ENCODE measurements at regions not wholly inside any gene's neighbourhood (a gene's known extent, or its start where the extent isn't known, plus 50 kb on each side); places are given as distances from the start of the nearest gene placed in this dataset.
"Not testable (repeated sequence)": the region's sequence is repeated elsewhere in the genome, so short reads cannot be mapped to it uniquely, and the experiment has no call there.

DNA sequence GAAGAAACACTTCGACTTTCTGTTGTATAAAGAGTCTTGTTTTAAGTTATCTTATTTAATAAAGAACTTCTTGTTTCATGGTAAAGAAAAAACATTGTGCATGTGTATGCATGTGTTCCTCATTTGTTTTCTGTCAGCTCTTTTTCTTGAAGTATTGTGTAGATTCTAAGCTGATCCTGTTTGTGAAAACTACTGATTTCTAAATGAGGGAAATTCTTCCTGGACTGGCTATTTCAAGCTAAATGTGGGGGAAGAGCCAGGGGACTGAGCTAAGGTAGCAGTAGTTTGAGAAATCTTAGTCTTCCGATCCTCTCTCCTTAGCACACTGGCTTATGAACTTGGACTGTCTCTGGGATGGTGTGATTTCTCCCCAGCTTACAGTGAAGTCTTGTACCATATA lies 56.4 kb upstream of the RBMS1 start:
- no peak for DNase-seq (ENCODE audit: low spot score)

DNA sequence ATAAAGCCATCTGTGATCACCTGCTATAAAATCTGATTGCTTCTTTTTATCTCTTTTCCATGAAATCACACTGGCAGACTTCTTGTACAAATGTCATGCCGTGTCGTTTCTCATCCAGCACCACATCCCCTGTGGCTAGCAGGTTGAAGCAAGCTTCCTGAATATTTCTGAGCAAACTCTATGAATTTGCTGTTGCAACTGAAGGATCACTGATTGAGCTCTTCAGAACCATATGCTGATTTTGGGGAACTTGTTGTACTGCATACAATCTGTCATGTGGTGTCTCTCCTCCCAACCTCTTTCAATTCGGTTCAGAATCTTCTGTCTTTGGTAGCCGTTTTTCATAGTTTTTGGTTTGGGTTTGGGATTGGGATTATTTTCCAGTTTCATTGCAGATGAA lies 57.7 kb upstream of the RBMS1 start:
- DNase-seq (ENCODE audit: low spot score) = no peak

DNA sequence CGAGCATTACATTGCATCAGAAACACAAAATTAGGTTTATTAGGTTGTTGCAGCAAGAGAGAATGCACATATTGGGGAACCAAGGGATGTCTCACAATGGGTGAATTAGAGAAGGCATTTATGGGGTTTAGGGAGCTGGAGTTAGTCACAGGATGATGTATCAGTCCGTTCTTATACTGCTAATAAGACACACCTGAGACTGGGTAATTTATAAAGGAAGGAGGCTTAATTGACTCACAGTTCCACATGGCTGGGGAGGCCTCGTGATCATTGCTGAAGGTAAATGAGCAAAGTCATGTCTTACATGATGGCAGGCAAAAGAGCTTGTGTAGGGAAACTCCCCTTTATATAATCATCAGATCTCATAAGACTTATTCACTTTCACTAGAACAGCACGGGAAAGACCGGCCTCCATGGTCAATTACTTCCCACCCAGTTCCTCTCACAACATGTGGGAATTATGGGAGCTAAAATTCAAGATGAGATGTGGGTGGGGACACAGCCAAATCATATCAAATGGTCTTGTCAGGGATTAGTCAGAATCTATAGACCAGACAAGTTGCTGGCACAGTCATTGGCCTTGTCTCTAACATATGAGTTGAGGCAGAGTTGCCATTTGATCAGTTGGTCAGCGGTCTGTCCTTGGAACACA lies 61.9 kb upstream of the RBMS1 start:
- DNase-seq (ENCODE audit: low spot score) = no peak

GRCh38 chr2:160557903-160558302 lies 64.3 kb upstream of the RBMS1 start:
- DNase-seq (ENCODE audit: low spot score) = no peak

- DNase-seq (ENCODE audit: low spot score) = no peak
Measured at GRCh38 chr2:160558531-160558930, 64.9 kb upstream of the RBMS1 start.

DNA sequence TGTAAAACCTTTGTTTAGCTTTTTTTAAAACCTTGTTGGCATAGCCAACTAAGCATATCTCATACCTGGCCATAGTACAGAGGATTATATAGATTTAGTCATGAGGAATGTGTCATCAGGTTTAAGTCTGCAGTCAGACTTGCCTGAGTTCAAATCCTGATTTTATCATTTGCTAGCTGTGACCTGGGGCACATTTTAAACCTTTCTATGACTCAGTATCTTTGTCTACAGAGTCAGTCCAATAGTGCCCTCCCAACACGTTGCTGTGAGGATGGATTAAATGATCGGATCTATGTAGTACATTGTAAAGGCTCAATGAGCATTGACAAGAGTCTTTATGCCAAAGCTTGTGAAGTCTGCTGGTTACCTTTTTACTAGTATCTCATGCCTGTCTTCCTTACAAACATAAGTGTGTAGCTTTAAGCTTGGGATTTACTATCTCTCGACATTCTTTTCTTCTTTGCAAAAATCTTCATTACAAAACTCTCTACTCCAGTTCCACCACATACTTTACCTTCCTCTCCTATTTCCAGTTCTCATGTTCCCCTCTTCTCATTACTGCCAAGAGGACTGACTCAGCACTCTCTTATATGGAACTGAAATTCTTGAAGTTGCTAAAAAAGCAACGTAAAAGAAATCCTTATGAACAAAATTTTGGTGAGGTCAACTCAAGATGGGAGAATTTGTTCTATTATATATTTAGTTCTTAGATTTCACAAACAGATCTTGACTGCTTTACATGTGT lies 68.1 kb upstream of the RBMS1 start:
- no peak for DNase-seq (ENCODE audit: low spot score)

- DNase-seq (ENCODE audit: low spot score) = no peak
Measured at GRCh38 chr2:160562730-160563129, 69.1 kb upstream of the RBMS1 start.

DNA sequence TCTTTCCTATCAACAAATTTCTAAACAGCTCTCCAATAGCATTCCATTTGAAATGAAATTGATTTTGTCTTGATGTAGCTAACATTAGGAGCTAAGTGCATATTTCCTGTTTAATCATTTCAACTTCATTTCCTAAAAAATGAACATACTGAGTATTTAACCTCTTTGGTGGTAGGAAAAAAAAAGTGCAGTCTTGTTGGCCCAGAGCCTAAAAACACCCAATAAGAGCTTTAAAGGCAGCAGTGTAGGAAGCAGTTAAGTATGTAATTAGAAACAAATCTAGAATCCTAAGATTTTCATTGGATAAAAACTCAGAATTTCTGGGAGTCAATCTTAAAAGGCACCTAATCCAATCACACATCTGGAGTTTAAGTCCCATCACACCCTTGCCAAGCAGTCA lies 71.0 kb upstream of the RBMS1 start:
- DNase-seq (ENCODE audit: low spot score) = no peak

DNA sequence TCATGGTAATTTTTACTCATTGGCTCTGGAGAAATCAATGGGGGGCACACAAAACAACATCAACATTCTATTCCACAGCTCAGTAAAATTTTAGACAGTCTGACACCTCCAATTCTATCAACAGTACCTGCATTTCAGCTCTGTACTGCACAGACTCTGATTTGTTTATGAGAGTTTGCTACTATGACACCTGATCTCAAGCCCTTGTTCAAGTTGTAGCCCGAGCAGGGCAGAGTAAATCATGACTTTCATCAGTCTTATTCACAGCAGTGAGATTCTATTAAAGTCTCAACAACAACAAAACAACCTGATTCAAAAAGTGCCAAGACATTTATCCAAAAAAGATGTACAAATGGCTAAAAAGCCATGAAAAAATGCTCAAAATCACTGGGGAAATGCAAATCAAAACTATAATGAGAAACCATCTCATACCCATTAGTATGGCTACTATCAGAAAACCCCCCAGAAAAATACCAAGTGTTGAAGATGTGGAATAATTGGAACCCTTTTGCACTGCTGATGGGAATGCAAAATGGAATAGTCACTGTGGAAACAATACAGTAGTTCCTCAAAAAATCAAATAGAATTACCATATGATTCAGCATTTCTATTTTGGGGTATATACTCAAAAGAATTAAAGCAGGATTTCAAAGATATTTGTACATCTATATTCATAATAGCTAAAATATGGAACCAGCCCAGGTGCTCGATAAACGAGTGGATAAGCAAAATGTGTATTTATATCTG lies 71.7 kb upstream of the RBMS1 start:
- no peak for DNase-seq (ENCODE audit: low spot score)

DNA sequence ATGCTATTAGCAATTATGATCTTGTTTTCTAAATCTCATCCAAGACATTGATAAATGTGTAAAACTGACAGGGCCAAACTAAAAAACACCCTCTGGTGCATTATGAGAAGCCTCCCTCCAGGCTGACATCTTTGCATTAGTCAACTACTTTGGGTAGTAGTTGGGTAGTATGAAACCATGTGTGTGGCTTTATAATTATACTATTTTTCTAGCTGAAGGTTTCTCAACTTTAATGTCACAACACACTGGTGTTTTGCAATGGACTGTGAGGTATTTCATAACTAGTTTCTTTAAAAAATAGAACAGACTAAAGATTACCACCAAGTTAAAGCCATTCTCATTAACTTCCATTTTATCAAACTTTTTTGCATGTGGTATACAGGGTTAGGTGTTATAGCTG lies 73.1 kb upstream of the RBMS1 start:
- DNase-seq (ENCODE audit: low spot score) = no peak

- DNase-seq (ENCODE audit: low spot score) = no peak
Measured at GRCh38 chr2:160568856-160569255, 75.2 kb upstream of the RBMS1 start.

DNA sequence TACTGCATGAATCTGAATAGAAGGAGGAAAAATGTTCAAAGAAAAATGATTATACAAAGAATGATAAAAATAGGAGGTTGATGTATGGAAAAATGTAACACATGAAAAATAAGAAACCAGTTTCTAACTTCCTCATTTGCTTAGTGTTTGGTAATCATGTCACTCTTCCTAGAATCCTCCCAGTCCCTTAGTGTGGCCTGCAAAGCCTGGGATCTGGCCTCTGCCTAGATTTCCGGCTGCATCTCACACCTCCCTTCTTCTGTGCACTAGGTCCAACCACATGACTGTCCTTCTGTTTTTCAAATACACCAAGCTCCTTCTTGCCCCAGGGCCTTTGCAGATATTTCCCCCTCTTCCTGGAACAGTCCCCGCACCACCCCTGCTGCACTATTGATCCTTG lies 76.8 kb upstream of the RBMS1 start:
- no peak for DNase-seq (ENCODE audit: low spot score)

DNA sequence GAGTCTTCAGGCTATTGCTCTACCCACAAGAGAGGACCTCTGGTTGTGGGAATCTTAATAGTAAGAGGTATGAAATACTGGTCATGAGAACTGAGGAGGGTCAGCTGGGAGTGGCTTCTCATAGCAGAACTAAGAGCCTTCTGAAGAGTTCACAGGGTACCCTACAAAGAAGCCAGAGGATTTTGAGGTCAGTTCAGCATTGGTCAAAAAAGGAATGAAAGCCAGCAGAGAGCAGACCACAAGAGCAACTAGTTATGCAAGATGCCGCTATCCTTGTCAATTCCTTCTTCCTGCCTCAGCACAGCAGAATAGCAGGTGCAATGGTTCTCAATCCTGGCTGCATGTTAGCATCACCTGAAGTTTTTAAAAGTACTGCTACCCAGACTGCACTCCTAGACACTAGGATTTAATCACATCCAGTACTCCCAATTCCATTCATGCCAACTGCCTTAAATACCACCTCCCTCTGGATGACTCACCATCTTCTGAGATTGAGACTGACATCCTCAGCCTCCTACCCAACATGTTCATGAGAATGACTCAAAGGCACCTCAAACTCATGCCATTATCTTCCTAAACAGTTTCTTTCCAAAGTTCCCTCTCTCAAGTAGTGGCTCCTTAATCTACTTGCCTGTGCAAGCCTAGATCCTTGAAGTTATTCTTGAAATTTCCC lies 81.0 kb upstream of the RBMS1 start:
- no peak for DNase-seq (ENCODE audit: low spot score)

DNA sequence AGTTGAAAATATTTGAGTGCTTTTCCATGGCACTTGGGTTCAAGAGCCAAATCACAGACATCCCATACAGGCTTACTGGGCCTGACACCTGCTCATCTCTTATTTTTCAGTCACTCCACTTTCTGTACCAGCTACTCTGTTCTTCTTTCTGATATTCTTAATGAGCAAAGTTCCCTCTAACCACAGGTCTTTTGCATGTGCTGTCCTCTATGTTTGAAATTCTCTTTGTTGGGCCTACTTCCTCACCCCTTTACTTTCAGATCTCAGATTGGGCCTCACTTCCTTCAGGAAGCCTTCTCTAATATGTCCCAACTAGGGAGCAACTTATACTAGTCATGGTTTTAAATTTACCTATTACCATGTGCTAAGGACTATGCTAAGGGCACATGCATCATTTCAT lies 81.8 kb upstream of the RBMS1 start:
- DNase-seq (ENCODE audit: low spot score) = no peak

GRCh38 chr2:160576054-160576499 lies 82.5 kb upstream of the RBMS1 start:
- no peak for DNase-seq (ENCODE audit: low spot score)

DNA sequence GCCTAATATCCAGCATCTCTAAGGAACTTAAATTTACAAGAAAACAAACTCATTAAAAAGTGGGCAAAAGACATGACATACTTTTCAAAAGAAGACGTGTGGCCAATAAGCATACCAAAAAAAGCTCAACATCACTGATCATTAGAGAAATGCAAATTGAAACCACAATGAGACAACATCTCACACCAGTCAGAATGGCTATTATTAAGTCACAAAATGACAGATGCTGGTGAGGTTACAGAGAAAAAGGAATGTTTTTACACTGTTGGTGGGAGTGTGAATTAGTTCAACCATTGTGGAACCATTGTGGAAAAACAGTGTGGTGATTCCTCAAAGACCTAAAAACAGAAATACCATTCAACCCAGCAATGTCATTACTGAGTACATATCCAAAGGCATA lies 83.5 kb upstream of the RBMS1 start:
- not testable (repeated sequence) for DNase-seq (ENCODE audit: low spot score)

DNA sequence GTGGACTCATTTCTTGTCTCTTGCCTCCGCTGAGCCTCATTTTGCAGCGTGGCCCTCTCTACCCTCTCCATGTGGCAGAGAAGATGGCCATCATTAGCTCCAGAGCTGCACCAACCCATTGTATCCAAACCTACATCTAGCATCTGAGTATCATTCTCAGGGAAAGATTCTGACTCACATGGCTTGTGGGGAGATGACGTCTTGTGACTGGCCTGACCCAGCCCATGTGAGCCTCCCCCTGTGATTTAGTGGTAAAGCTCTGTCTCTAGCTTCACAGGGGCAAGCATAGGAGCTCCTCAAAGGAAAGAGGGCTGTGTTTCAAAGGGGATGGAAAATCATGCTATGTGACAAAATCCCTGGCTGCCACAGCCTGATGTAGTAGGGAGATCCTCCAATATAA lies 87.4 kb upstream of the RBMS1 start:
- no peak for DNase-seq (ENCODE audit: low spot score)

GRCh38 chr2:160581448-160581847 lies 87.8 kb upstream of the RBMS1 start:
- DNase-seq (ENCODE audit: low spot score) = peak; percentile 39

- no peak for DNase-seq (ENCODE audit: low spot score)
Measured at GRCh38 chr2:160582081-160582480, 88.5 kb upstream of the RBMS1 start.

- peak; percentile 23 for DNase-seq (ENCODE audit: low spot score)
Measured at GRCh38 chr2:160582490-160583145, 89.0 kb upstream of the RBMS1 start.

- no peak for DNase-seq (ENCODE audit: low spot score)
Measured at GRCh38 chr2:160583146-160583535, 89.5 kb upstream of the RBMS1 start.
